GM12878 (cell line): ENCODE measurements at regions not wholly inside any gene's neighbourhood (a gene's known extent, or its start where the extent isn't known, plus 50 kb on each side); places are given as distances from the start of the nearest gene placed in this dataset.

Experiments
- ATAC-seq: fragments of 200-7000 bp; cut with Tn5 transposase; 3 replicates; pipeline ENCODE4 v1.9.1; 2020; ENCODE audit warnings: mild to moderate bottlenecking, moderate library complexity
- BruUV-seq: library from RNA; stranded (reverse); fragments of 400-500 nt; replicated peaks from 2 replicates; lab custom pipeline; 2021; lab: Mats Ljungman, UMichigan
- CTCF ChIA-PET: fragments of 300-600 bp; sonication (Branson Sonifier 250); formaldehyde crosslinking; extraction: SDS; loops from one replicate; lab custom pipeline; 2021; ENCODE audit warnings: inconsistent platforms; lab: Yijun Ruan, JAX
- POLR2A ChIA-PET: fragments of 350-600 bp; formaldehyde crosslinking; extraction: SDS; loops from one replicate; lab custom pipeline; 2021; ENCODE audit warnings: inconsistent platforms; lab: Charles Lee
- RAD21 ChIA-PET: fragments of 300-600 bp; sonication (Branson Sonifier 250); formaldehyde crosslinking; loops from one replicate; lab custom pipeline; 2023; ENCODE audit warnings: antibody characterized with exemption; ENCODE audit not compliant: unreplicated experiment; lab: Charles Lee
- SMC1A ChIA-PET: fragments of 300-600 bp; sonication (Branson Sonifier 250); formaldehyde crosslinking; loops from one replicate; lab custom pipeline; 2023; ENCODE audit not compliant: unreplicated experiment, uncharacterized antibody; lab: Charles Lee
- DNase-seq: peaks from one replicate; pipeline ENCODE4 v3.0.0-alpha.2; 2011; ENCODE audit warnings: low read depth, low spot score
- FAIRE-seq: peaks from 3 replicates; lab custom pipeline; 2011; peaks lifted over from hg19 to GRCh38; lab: Jason Lieb, UNC
- H2AFZ ChIP-seq: 2 replicates; pipeline ENCODE4 v1.6.0; 2011; ENCODE audit warnings: low read depth, low read length, control low read depth; ENCODE audit not compliant: control insufficient read depth
- H3K27ac ChIP-seq: 2 replicates; pipeline ENCODE4 v1.5.1; 2011; ENCODE audit warnings: control low read depth; ENCODE audit not compliant: control insufficient read depth, insufficient read depth
- H3K27me3 ChIP-seq, 2 experiments: replicated peaks in 1 of 2; 2 replicates each; pipeline versions ENCODE4 v1.6.0 to v1.6.1; 2011; ENCODE audit warnings: low read length in 1 of 2; ENCODE audit not compliant: control insufficient read depth in 2 of 2, insufficient read depth in 2 of 2
- H3K36me3 ChIP-seq, 2 experiments: 2 replicates each; pipeline ENCODE4 v1.5.1; 2011; ENCODE audit warnings: low read length in 1 of 2; ENCODE audit not compliant: control insufficient read depth in 2 of 2, insufficient read depth in 2 of 2
- H3K4me1 ChIP-seq: 2 replicates; pipeline ENCODE4 v1.6.1; 2011; ENCODE audit warnings: mild to moderate bottlenecking, low read length, moderate library complexity, mixed read lengths; ENCODE audit not compliant: control insufficient read depth, insufficient read depth
- H3K4me2 ChIP-seq: 2 replicates; pipeline ENCODE4 v1.6.0; 2011; ENCODE audit warnings: control low read depth; ENCODE audit not compliant: control insufficient read depth, insufficient read depth
- H3K4me3 ChIP-seq: fragments of 200-600 bp; sonication (generic); 2 replicates; pipeline ENCODE4 v1.5.1; 2016
- H3K79me2 ChIP-seq: 2 replicates; pipeline ENCODE4 v1.6.0; 2011; ENCODE audit warnings: low read length; ENCODE audit not compliant: control insufficient read depth, insufficient read depth
- H3K9ac ChIP-seq: 2 replicates; pipeline ENCODE4 v1.8.0; 2011; ENCODE audit warnings: low read length, control low read depth, mixed read lengths; ENCODE audit not compliant: control insufficient read depth, insufficient read depth
- H3K9me3 ChIP-seq: replicated peaks from 3 replicates; pipeline ENCODE4 v1.5.1; 2011; ENCODE audit warnings: mild to moderate bottlenecking, low read length; ENCODE audit not compliant: control insufficient read depth, insufficient read depth
- H4K20me1 ChIP-seq: 2 replicates; pipeline ENCODE4 v1.6.0; 2011; ENCODE audit not compliant: control insufficient read depth, insufficient read depth
- EGR1 ChIP-seq, 2 experiments: IDR thresholded peaks; 1 replicate in 1 of 2; 2 replicates in 1 of 2; pipeline ENCODE4 v1.6.1; 2011 to 2012; ENCODE audit warnings: low read depth in 2 of 2, low read length in 2 of 2, borderline replicate concordance in 1 of 2, mild to moderate bottlenecking in 1 of 2, moderate library complexity in 1 of 2
- GABPA ChIP-seq: IDR thresholded peaks from 2 replicates; pipeline ENCODE4 v1.6.1; 2014; ENCODE audit warnings: antibody characterized with exemption, low read depth, mild to moderate bottlenecking, inconsistent platforms
- HDAC2 ChIP-seq: fragments of 200-600 bp; sonication (generic); IDR thresholded peaks from 2 replicates; pipeline ENCODE4 v1.6.1; 2017
- JUNB ChIP-seq: IDR thresholded peaks from 2 replicates; pipeline ENCODE4 v1.6.1; 2016; ENCODE audit warnings: antibody characterized with exemption, mild to moderate bottlenecking
- MXI1 ChIP-seq: fragments of 150-350 bp; IDR thresholded peaks from 2 replicates; pipeline ENCODE4 v1.6.1; 2011; ENCODE audit warnings: low read depth, mild to moderate bottlenecking, inconsistent platforms, low read length, improper control_type of control experiment
- MYB ChIP-seq: fragments of 150-350 bp; IDR thresholded peaks from 2 replicates; pipeline ENCODE4 v1.6.1; 2014; ENCODE audit warnings: mild to moderate bottlenecking, low read depth, low read length, borderline replicate concordance
- PML ChIP-seq: IDR thresholded peaks from 2 replicates; pipeline ENCODE4 v1.6.1; 2012; ENCODE audit warnings: low read length, inconsistent platforms
- SKIL ChIP-seq: fragments of 450-650 bp; IDR thresholded peaks from 2 replicates; pipeline ENCODE4 v1.6.1; 2017; ENCODE audit warnings: mild to moderate bottlenecking, low read depth, inconsistent platforms; ENCODE audit not compliant: poor library complexity, severe bottlenecking
- SRF ChIP-seq, 2 experiments: IDR thresholded peaks; 2 replicates each; pipeline ENCODE4 v1.6.1; 2011; ENCODE audit warnings: low read depth in 2 of 2, low read length in 2 of 2, mild to moderate bottlenecking in 1 of 2, moderate library complexity in 1 of 2
- WRNIP1 ChIP-seq: IDR thresholded peaks from 2 replicates; pipeline ENCODE4 v1.6.1; 2011; ENCODE audit warnings: low read depth, low read length, improper control_type of control experiment, borderline replicate concordance
- ZBED1 ChIP-seq: IDR thresholded peaks from 2 replicates; pipeline ENCODE4 v1.6.1; 2016; ENCODE audit warnings: borderline replicate concordance
- ZBTB11 ChIP-seq: fragments of 450-650 bp; formaldehyde crosslinking; IDR thresholded peaks from 2 replicates; pipeline ENCODE4 v1.5.0; 2022; ENCODE audit warnings: mild to moderate bottlenecking, missing genetic modification characterization
- WGBS: methylation state at CpG from one replicate; pipeline ENCODE4 v1.1.6; 2016; ENCODE audit warnings: low lambda C conversion rate; ENCODE audit not compliant: insufficient replicate concordance, insufficient coverage; ENCODE audit errors: missing lambda C conversion rate; 5-methylcytosine and 5-hydroxymethylcytosine counted together
- in situ Hi-C: fragments of 300-500 bp; cut with MboI; formaldehyde crosslinking; loops from 9 replicates; pipeline ENCODE4 v1.14.3; 2018; ENCODE audit warnings: mixed read lengths
- intact Hi-C: fragments of 100-400 bp; cut with micrococcal nuclease; formaldehyde crosslinking; loops from one replicate; pipeline ENCODE4 v1.14.2; 2022; ENCODE audit not compliant: unreplicated experiment
- TF ChIP-seq, protein P1 (sequence below): fragments of 450-650 bp; IDR thresholded peaks from 2 replicates; pipeline ENCODE4 v1.6.1; 2014; ENCODE audit warnings: mild to moderate bottlenecking
- TF ChIP-seq, protein P2 (sequence below): fragments of 450-650 bp; IDR thresholded peaks from 2 replicates; pipeline ENCODE4 v1.6.1; 2017; ENCODE audit warnings: antibody characterized with exemption, mild to moderate bottlenecking, moderate library complexity

DNA sequence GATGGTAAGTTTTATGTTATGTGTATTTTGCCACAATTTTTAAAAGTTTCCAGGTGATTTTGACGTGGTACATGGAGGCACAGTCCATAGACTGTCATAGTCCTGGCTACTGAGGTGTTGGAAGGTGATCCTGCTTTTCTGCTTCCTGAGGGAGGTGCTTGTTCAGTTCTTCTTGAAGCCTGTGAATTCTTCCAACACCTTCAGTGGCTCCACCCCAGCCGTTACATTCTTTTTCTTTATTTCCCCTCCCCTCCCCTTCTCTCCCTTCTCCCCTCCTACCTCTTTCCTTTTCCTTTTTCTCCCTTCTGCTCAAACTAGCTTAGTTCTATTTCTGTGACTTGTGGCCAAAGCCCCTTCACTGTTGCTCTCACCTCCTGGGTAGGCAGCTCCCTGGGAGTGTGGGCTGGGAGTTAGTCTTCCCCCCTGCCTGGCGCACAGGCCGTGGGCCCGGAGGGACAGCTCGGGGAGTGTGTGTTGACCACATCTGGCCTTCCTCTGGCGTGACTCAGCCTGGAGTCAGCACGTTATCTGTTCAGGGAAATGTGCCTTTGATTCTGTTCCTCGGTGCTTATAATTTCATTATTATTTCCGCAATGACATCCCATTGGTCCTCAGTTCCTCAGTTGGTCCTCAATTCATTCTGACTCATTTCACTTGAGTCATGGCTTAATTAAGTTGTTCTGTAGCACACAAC lies 566.2 kb downstream of the TBC1D22A start:
- H2AFZ ChIP-seq, result no peak overlapping the region
- H3K4me2 ChIP-seq, result no peak overlapping the region
- H4K20me1 ChIP-seq, result no peaks in the 10 kb centered on the region
- no peak overlapping the region for H3K4me3 ChIP-seq
- H3K27ac ChIP-seq, result no peak overlapping the region
- no peak for TF ChIP-seq ZBTB11
- no peak for TF ChIP-seq MYB
- no peak for TF ChIP-seq PML
- TF ChIP-seq GABPA, result no peak
- no peak for TF ChIP-seq SRF (IDR thresholded peaks at IDR 0.05; ENCODE audit: low read depth in 2 of 2, low read length in 2 of 2)
- TF ChIP-seq, protein P1, sequence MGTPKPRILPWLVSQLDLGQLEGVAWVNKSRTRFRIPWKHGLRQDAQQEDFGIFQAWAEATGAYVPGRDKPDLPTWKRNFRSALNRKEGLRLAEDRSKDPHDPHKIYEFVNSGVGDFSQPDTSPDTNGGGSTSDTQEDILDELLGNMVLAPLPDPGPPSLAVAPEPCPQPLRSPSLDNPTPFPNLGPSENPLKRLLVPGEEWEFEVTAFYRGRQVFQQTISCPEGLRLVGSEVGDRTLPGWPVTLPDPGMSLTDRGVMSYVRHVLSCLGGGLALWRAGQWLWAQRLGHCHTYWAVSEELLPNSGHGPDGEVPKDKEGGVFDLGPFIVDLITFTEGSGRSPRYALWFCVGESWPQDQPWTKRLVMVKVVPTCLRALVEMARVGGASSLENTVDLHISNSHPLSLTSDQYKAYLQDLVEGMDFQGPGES, result no peak
- no peak for TF ChIP-seq SKIL
- no peak for TF ChIP-seq MXI1
- TF ChIP-seq WRNIP1, result no peak
- TF ChIP-seq, protein P2, sequence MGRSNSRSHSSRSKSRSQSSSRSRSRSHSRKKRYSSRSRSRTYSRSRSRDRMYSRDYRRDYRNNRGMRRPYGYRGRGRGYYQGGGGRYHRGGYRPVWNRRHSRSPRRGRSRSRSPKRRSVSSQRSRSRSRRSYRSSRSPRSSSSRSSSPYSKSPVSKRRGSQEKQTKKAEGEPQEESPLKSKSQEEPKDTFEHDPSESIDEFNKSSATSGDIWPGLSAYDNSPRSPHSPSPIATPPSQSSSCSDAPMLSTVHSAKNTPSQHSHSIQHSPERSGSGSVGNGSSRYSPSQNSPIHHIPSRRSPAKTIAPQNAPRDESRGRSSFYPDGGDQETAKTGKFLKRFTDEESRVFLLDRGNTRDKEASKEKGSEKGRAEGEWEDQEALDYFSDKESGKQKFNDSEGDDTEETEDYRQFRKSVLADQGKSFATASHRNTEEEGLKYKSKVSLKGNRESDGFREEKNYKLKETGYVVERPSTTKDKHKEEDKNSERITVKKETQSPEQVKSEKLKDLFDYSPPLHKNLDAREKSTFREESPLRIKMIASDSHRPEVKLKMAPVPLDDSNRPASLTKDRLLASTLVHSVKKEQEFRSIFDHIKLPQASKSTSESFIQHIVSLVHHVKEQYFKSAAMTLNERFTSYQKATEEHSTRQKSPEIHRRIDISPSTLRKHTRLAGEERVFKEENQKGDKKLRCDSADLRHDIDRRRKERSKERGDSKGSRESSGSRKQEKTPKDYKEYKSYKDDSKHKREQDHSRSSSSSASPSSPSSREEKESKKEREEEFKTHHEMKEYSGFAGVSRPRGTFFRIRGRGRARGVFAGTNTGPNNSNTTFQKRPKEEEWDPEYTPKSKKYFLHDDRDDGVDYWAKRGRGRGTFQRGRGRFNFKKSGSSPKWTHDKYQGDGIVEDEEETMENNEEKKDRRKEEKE, result no peak
- TF ChIP-seq JUNB, result no peak
- no peak for TF ChIP-seq HDAC2
- no peak for TF ChIP-seq ZBED1
- no peak for TF ChIP-seq EGR1 (IDR thresholded peaks at IDR 0.05; ENCODE audit: borderline replicate concordance in 1 of 2, low read depth in 2 of 2, low read length in 2 of 2)
- ChIA-PET POLR2A (no interaction called here), SMC1A (interaction anchor here (0.6 kb wide), 1 partner anchor 1650 kb away, joined by 3 read pairs; no protein-coding TSS in a partner anchor), CTCF (no interaction called here), RAD21 (no interaction called here)
- WGBS, result 24% methylated on average over 10 of the region's 10 CpGs
- in situ Hi-C loops (no loop called here), intact Hi-C loops (no loop called here)
- ATAC-seq (no peak), FAIRE-seq (no peak), DNase-seq (no peak)
- H3K9me3 ChIP-seq, result no peaks in the 10 kb centered on the region; the same call in 2 of the 3 replicates
- no peaks in the 10 kb centered on the region for H3K36me3 ChIP-seq
- H3K4me1 ChIP-seq, result no peaks in the 10 kb centered on the region
- H3K9ac ChIP-seq, result no peak overlapping the region
- H3K27me3 ChIP-seq, result no peaks in the 10 kb centered on the region
- no peaks in the 10 kb centered on the region for H3K79me2 ChIP-seq
- BruUV-seq, result no TSS peak
